ENCODE measurements at regions not wholly inside any gene's neighbourhood (a gene's known extent, or its start where the extent isn't known, plus 50 kb on each side); places are given as distances from the start of the nearest gene placed in this dataset.

- TF ChIP-seq, protein P1, sequence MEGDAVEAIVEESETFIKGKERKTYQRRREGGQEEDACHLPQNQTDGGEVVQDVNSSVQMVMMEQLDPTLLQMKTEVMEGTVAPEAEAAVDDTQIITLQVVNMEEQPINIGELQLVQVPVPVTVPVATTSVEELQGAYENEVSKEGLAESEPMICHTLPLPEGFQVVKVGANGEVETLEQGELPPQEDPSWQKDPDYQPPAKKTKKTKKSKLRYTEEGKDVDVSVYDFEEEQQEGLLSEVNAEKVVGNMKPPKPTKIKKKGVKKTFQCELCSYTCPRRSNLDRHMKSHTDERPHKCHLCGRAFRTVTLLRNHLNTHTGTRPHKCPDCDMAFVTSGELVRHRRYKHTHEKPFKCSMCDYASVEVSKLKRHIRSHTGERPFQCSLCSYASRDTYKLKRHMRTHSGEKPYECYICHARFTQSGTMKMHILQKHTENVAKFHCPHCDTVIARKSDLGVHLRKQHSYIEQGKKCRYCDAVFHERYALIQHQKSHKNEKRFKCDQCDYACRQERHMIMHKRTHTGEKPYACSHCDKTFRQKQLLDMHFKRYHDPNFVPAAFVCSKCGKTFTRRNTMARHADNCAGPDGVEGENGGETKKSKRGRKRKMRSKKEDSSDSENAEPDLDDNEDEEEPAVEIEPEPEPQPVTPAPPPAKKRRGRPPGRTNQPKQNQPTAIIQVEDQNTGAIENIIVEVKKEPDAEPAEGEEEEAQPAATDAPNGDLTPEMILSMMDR (conservative IDR thresholded peaks at IDR 0.05 in 1 of 2, IDR thresholded peaks at IDR 0.05 in 1 of 2; ENCODE audit: extremely low read depth in 1 of 2, insufficient read depth in 1 of 2, low read depth in 1 of 2, low read length in 2 of 2), result no peak
- TF ChIP-seq EZH2 (IDR thresholded peaks at IDR 0.05; ENCODE audit: borderline replicate concordance, low read length), result no peak
Measured at GRCh38 chr1:181893937-181894336, 167.6 kb downstream of the ZNF648 start.
